ENCODE measurements at regions not wholly inside any gene's neighbourhood (a gene's known extent, or its start where the extent isn't known, plus 50 kb on each side); places are given as distances from the start of the nearest gene placed in this dataset.
A peak's percentile ranks its signal among the peaks of the same experiment; 100 is the strongest.

DNA sequence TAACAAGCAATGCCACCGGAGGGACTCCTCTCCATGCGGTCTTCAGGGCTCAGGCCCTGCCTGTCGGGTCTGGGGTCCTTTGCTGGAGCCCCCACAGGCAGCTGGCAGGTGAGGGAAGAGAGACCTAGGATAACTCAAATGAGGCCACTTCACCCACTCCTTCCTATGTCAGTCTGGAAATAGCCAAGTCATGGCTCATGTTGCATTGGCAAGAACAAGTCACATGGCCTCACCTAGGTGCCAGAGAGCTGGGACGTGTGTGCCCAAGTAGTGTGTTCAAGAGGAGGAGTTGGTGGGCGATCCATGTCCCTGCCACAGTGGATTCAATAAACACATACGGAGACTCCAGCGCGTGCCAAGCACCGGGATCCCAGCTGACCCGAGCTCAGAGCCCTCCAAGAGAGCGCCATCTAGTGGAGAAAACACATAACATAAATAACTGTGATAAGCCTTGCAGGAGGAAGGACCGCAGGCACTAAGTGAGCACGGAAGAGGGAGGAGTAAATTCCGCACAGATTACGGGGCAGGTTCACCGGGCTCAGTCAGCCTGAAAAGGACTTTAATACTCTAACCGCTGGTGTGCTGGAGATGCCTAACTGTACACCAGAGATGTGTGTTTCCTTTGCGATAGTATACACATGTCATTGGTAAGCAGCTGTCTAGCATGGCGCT lies 580.8 kb downstream of the CCDC171 start:
- TF ChIP-seq, protein P1, sequence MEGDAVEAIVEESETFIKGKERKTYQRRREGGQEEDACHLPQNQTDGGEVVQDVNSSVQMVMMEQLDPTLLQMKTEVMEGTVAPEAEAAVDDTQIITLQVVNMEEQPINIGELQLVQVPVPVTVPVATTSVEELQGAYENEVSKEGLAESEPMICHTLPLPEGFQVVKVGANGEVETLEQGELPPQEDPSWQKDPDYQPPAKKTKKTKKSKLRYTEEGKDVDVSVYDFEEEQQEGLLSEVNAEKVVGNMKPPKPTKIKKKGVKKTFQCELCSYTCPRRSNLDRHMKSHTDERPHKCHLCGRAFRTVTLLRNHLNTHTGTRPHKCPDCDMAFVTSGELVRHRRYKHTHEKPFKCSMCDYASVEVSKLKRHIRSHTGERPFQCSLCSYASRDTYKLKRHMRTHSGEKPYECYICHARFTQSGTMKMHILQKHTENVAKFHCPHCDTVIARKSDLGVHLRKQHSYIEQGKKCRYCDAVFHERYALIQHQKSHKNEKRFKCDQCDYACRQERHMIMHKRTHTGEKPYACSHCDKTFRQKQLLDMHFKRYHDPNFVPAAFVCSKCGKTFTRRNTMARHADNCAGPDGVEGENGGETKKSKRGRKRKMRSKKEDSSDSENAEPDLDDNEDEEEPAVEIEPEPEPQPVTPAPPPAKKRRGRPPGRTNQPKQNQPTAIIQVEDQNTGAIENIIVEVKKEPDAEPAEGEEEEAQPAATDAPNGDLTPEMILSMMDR (conservative IDR thresholded peaks at IDR 0.05 in 1 of 2, IDR thresholded peaks at IDR 0.05 in 1 of 2; ENCODE audit: low read depth in 1 of 2, low read length in 2 of 2), result peak; percentile 60 to 66
- TF ChIP-seq EZH2 (IDR thresholded peaks at IDR 0.05; ENCODE audit: low read length, missing control alignments), result no peak

All from fibroblast of lung (primary cell).